ENCODE measurements at regions not wholly inside any gene's neighbourhood (a gene's known extent, or its start where the extent isn't known, plus 50 kb on each side); places are given as distances from the start of the nearest gene placed in this dataset.
"Not testable (repeated sequence)": the region's sequence is repeated elsewhere in the genome, so short reads cannot be mapped to it uniquely, and the experiment has no call there.

DNA sequence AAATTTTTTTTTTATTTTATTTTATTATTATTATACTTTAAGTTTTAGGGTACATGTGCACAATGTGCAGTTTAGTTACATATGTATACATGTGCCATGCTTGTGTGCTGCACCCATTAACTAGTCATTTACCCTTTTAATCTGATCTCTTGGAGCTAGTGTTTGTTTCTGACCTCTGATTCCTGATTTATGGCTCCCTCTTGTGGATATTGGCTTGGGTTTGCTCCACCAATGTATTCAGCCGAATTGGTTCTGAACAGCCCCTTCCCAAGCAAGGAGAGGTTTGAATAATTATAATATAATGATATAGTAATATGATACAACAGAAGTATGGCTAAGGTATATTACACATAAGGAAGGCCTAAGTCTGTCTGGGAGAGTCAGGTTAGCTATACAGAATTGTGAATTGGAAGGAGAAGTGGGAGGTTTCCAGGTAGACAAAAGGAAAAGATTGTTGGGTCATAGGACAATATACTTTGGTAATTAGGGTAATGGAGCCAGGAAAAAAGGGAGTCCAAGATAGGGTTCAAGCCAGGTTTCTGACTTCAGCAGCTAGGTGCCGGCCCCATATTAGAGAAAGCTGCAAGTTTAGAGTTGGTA, 53.1 kb upstream of the HMCN1 start:
- peak; percentile 70 for DNase-seq (ENCODE audit: low read depth)

- DNase-seq (ENCODE audit: low read depth) = no peak
These were observed 53.7 kb upstream of the HMCN1 start for GRCh38 chr1:185680453-185680852.

DNA sequence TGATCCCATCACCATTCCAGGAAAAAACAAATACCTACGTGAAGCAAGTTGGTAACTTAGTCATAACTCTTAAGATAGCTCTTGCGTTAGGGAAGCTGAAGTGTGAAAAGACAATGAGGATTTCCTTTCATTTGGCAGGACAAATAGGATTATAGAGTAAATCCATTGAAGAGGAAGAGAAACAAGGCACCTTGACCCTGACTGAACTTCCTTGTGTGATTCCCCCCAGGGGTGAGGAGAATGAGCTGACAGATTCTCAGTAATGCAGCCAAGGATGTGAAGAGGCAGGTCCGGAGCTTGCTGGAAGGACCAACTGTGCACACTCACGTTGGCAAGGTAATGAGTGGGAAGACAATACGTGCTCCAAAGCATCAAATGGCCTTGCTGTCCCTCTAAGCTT, 55.0 kb upstream of the HMCN1 start:
- DNase-seq (ENCODE audit: low read depth) = no peak

GRCh38 chr1:185676969-185677368, 57.2 kb upstream of the HMCN1 start:
- DNase-seq (ENCODE audit: low read depth) = no peak

DNA sequence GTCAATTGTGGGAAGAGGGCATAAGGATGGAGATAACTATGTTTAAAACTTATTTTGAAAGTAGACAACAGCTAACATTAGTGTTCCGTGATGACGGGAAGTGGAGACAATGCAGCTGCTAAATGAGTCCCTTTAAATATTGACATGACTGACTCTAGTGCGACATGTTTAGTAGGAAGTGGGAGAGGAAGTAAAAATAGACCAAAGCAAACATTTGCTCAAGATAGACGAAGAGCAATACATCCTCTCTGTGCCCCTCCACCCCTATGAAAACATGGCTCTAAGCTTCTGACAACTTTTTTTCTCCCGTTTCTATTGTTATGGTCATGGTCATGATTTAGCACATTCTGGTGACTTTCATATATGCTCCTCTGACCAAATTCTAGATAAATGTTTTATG, 60.0 kb upstream of the HMCN1 start:
- no peak for DNase-seq (ENCODE audit: low read depth)

- no peak for DNase-seq (ENCODE audit: low read depth)
These were observed 61.4 kb upstream of the HMCN1 start for GRCh38 chr1:185672719-185673360.

GRCh38 chr1:185670187-185670627, 64.0 kb upstream of the HMCN1 start:
- DNase-seq (ENCODE audit: low read depth) = peak; percentile 68

DNA sequence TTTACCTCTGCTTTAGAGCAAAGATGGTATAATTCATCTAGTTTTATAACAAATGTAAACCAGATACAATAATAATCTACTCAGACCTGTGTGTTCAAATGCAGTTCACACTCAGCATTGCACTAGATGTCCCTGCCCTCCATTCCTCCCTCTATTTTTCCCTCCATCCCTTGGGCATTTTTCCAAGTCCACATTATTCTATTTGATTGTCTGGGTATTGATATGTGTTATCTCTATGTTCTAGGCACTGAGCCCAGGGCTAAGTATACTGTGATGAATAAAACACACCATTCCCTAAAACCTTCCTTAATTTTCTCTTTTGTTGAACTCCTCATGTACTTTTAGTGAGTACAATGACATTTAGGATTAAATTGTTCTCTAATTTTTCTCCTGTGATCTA, 66.2 kb upstream of the HMCN1 start:
- DNase-seq (ENCODE audit: low read depth) = no peak

GRCh38 chr1:185666582-185666981, 67.6 kb upstream of the HMCN1 start:
- DNase-seq (ENCODE audit: low read depth) = no peak

GRCh38 chr1:185663771-185664296, 70.4 kb upstream of the HMCN1 start:
- no peak for DNase-seq (ENCODE audit: low read depth)

DNA sequence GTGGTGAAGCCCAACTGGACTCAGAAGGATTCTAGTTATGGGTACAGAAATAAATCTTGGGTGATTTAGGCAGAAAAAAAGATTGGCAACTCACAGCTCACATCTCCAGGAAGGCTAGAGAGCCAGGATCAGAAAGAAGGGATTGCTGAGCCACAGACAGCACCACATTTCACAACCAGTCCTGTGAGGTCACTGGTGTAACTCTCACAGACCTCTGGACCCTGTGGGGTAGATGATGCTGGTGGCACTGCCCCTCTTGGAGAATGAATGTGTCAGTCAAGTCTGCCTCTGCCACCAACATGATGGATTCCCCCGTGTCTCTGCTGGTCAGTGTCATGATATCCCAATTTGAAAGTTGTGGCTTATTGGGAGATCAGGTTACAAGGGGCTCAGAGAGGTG, 70.9 kb upstream of the HMCN1 start:
- DNase-seq (ENCODE audit: low read depth) = no peak

DNA sequence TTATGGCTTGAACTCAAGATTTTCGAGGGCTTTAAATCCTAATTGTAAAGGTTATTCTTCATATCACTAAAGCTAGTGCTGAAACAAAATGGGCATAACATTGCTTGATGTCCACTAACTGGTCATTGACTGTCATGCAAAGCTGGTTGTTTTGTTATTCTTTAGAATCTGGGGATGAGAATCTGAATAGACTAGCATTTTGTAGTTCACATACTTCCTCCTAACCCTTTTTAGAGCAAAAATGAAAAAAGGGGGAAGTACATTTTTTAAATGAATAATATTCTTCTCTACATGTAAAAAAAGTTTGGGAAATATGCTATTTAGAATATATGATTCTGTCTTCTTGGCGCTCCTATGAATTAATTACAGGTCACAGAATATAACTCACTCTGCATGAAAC, 72.2 kb upstream of the HMCN1 start:
- DNase-seq (ENCODE audit: low read depth) = no peak

GRCh38 chr1:185656663-185657062, 77.5 kb upstream of the HMCN1 start:
- no peak for DNase-seq (ENCODE audit: low read depth)

- no peak for DNase-seq (ENCODE audit: low read depth)
These were observed 79.3 kb upstream of the HMCN1 start for GRCh38 chr1:185654952-185655314.

GRCh38 chr1:185654199-185654951, 79.8 kb upstream of the HMCN1 start:
- no peak for DNase-seq (ENCODE audit: low read depth)

DNA sequence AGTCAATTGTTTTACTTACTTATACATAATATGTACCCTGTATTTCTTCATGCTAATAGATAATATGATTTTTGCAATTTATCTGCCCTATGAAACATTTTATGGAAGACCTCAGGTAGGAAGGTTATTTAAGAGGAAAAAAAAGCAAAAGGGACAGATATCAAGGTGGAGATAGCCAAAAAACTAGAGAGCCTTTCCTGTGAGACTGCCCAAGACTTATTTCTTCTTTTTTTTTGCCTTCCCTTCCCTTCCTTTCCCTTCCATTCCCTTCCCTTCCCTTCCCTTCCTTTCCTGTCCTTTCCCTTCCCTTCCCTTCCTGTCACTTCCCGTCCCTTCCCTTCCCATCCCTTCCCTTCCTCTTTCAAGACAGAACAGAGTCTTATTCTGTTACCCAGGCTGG, 80.6 kb upstream of the HMCN1 start:
- no peak for DNase-seq (ENCODE audit: low read depth)

GRCh38 chr1:185652348-185652747, 81.8 kb upstream of the HMCN1 start:
- DNase-seq (ENCODE audit: low read depth) = peak; percentile 31

GRCh38 chr1:185650602-185651230, 83.5 kb upstream of the HMCN1 start:
- no peak for DNase-seq (ENCODE audit: low read depth)

GRCh38 chr1:185648858-185649589, 85.2 kb upstream of the HMCN1 start:
- DNase-seq (ENCODE audit: low read depth) = no peak

- DNase-seq (ENCODE audit: low read depth) = not testable (repeated sequence)
These were observed 86.5 kb upstream of the HMCN1 start for GRCh38 chr1:185647597-185648267.

DNA sequence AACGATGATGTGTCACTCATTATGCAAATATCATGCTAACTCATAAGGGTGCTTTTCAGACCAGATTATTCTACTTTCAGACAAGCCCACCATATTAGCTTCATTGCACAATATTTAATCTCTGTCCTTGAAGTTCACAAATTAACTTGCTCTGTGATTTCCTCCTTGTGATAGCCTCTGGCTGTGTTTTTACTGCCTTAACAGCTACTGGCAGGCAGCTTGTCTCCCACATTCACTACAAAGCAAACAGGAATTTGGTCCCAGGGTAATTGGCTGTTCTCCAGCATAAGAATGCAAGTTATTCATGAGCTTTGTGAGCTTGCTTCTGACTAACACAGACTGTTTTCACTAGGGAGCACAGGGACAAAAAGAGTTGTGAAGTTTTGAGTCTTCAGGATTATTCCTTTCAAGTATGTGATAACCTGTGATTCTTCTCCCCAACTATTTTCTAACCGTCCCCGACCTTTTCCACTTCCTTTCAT, 87.9 kb upstream of the HMCN1 start:
- peak; percentile 98 for DNase-seq (ENCODE audit: low read depth)
